ENCODE measurements at regions not wholly inside any gene's neighbourhood (a gene's known extent, or its start where the extent isn't known, plus 50 kb on each side); places are given as distances from the start of the nearest gene placed in this dataset.

DNA sequence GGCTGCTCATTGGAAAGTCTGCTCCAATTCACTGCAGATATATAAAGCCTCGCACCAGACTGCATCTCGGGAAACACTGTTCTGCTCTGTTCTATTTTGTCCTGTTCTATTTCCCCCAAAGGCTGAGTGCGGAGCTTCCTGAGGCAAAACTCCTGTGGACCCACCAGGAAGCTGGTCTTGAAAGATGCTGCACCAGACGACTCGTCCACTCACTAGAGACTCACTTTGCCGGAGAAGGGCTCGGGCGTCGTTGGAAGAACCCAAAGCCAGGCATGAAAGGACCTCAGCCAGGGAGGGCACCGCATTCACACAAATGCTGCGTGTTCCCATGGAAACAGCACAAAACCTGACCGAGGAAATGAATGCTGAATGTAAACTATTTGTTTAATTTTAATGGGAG is 331.2 kb upstream of the SFSWAP start:
- no TSS peak for BruUV-seq (replicated peaks)
- H3K18ac ChIP-seq (ENCODE audit: low read depth, low read length): no peak overlapping the region
- H3K27me3 ChIP-seq (ENCODE audit: control insufficient read depth, insufficient read depth, low read length): no peaks in the 10 kb centered on the region
- H3K27ac ChIP-seq (ENCODE audit: insufficient read depth, low read length): no peak overlapping the region
- no peaks in the 10 kb centered on the region for H4K20me1 ChIP-seq (ENCODE audit: insufficient read depth, low read length)
- H2AK9ac ChIP-seq (replicated peaks; ENCODE audit: low read depth, low read length, poor library complexity): no peak overlapping the region
- H3K9ac ChIP-seq (ENCODE audit: low read depth, low read length): no peak overlapping the region
- ChIA-PET CTCF (no interaction called here), POLR2A (ENCODE audit: unreplicated experiment) (no interaction called here)
- no CpG with 5 or more reads among the region's 12 CpGs for WGBS, 2 experiments (ENCODE audit: extremely low coverage in 2 of 2, insufficient read length in 1 of 2)
- no peak overlapping the region for H4K8ac ChIP-seq (ENCODE audit: low read depth in 2 of 2, low read length in 2 of 2)
- no peak overlapping the region for H3K14ac ChIP-seq (replicated peaks; ENCODE audit: low read depth, low read length)
- dilution Hi-C loops (cut with HindIII; ENCODE audit: low sequenced_read_pairs, unreplicated experiment): no loop called here
- intact Hi-C loops (cut with micrococcal nuclease): no loop called here
- H4K5ac ChIP-seq (ENCODE audit: low read depth, low read length): no peak overlapping the region
- H3K23ac ChIP-seq (ENCODE audit: low read depth, low read length): no peak overlapping the region
- H3K4ac ChIP-seq (ENCODE audit: low read depth, low read length): no peak overlapping the region
- DNase-seq: no peak
- TF ChIP-seq BHLHE40 (IDR thresholded peaks at IDR 0.05; ENCODE audit: low read depth, low read length): no peak
- no peak for TF ChIP-seq NFE2L2 (IDR thresholded peaks at IDR 0.05; ENCODE audit: low read depth, low read length)
- TF ChIP-seq, protein P1, sequence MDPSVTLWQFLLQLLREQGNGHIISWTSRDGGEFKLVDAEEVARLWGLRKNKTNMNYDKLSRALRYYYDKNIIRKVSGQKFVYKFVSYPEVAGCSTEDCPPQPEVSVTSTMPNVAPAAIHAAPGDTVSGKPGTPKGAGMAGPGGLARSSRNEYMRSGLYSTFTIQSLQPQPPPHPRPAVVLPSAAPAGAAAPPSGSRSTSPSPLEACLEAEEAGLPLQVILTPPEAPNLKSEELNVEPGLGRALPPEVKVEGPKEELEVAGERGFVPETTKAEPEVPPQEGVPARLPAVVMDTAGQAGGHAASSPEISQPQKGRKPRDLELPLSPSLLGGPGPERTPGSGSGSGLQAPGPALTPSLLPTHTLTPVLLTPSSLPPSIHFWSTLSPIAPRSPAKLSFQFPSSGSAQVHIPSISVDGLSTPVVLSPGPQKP (IDR thresholded peaks at IDR 0.05; ENCODE audit: borderline replicate concordance, low read depth, low read length): no peak
- TF ChIP-seq, protein P2, sequence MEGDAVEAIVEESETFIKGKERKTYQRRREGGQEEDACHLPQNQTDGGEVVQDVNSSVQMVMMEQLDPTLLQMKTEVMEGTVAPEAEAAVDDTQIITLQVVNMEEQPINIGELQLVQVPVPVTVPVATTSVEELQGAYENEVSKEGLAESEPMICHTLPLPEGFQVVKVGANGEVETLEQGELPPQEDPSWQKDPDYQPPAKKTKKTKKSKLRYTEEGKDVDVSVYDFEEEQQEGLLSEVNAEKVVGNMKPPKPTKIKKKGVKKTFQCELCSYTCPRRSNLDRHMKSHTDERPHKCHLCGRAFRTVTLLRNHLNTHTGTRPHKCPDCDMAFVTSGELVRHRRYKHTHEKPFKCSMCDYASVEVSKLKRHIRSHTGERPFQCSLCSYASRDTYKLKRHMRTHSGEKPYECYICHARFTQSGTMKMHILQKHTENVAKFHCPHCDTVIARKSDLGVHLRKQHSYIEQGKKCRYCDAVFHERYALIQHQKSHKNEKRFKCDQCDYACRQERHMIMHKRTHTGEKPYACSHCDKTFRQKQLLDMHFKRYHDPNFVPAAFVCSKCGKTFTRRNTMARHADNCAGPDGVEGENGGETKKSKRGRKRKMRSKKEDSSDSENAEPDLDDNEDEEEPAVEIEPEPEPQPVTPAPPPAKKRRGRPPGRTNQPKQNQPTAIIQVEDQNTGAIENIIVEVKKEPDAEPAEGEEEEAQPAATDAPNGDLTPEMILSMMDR (conservative IDR thresholded peaks at IDR 0.05; ENCODE audit: low read depth, low read length): no peak
- no peak for TF ChIP-seq SMC3 (IDR thresholded peaks at IDR 0.05; ENCODE audit: low read depth, low read length)
- no peak for TF ChIP-seq FOS (IDR thresholded peaks at IDR 0.05; ENCODE audit: low read depth, low read length)
- no peak for TF ChIP-seq RAD21 (IDR thresholded peaks at IDR 0.05; ENCODE audit: low read length)
- no peak for TF ChIP-seq MAZ (IDR thresholded peaks at IDR 0.05; ENCODE audit: borderline replicate concordance, low read depth, low read length)
- no peak for TF ChIP-seq CHD1 (IDR thresholded peaks at IDR 0.05; ENCODE audit: low read depth, low read length)
- TF ChIP-seq, protein P3, sequence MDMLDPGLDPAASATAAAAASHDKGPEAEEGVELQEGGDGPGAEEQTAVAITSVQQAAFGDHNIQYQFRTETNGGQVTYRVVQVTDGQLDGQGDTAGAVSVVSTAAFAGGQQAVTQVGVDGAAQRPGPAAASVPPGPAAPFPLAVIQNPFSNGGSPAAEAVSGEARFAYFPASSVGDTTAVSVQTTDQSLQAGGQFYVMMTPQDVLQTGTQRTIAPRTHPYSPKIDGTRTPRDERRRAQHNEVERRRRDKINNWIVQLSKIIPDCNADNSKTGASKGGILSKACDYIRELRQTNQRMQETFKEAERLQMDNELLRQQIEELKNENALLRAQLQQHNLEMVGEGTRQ (IDR thresholded peaks at IDR 0.05; ENCODE audit: low read depth, low read length): no peak
- TF ChIP-seq RCOR1 (IDR thresholded peaks at IDR 0.05; ENCODE audit: insufficient replicate concordance, low read length): no peak
- no peak for TF ChIP-seq POLR2A (IDR thresholded peaks at IDR 0.05; ENCODE audit: low read depth, low read length)
- no peak overlapping the region for H2BK20ac ChIP-seq (ENCODE audit: low read depth, low read length)
- H3K4me2 ChIP-seq (ENCODE audit: low read depth, low read length): no peak overlapping the region
- no peaks in the 10 kb centered on the region for H3K9me1 ChIP-seq (ENCODE audit: insufficient read depth, low read length)
- no peak overlapping the region for H3K56ac ChIP-seq (ENCODE audit: extremely low read depth, insufficient read depth, low read length)
- no peaks in the 10 kb centered on the region for H3K4me1 ChIP-seq (ENCODE audit: control insufficient read depth, insufficient read depth, low read length)
- no peaks in the 10 kb centered on the region for H3K79me1 ChIP-seq (ENCODE audit: low read depth in 1 of 2, low read length in 2 of 2)
- in situ Hi-C loops (cut with MboI; ENCODE audit: low sequenced_read_pairs): no loop called here
- no peak overlapping the region for H2AK5ac ChIP-seq (ENCODE audit: low read depth, low read length)
- no peaks in the 10 kb centered on the region for H3K36me3 ChIP-seq (ENCODE audit: control insufficient read depth, insufficient read depth, low read length)
- ATAC-seq (ENCODE audit: low read depth): no peak
- H2BK5ac ChIP-seq (ENCODE audit: low read depth, low read length, poor library complexity, severe bottlenecking): no peak overlapping the region
- no peak overlapping the region for H3K4me3 ChIP-seq (ENCODE audit: insufficient read depth, low read depth, low read length)
- no peak overlapping the region for H2BK15ac ChIP-seq (ENCODE audit: low read depth, low read length)
- H4K91ac ChIP-seq (ENCODE audit: insufficient read depth, low read depth, low read length): no peak overlapping the region
- no peak overlapping the region for H2AFZ ChIP-seq (replicated peaks; ENCODE audit: low read length, poor library complexity)
- peaks cover 46% of the 10 kb centered on the region for H3K9me3 ChIP-seq (ENCODE audit: control insufficient read depth, insufficient read depth, low read length)
- H2BK120ac ChIP-seq (ENCODE audit: low read depth, low read length): no peak overlapping the region

Data from IMR-90 (cell line).